Medulla oblongata (tissue), 1 donor: ENCODE measurements at regions not wholly inside any gene's neighbourhood (a gene's known extent, or its start where the extent isn't known, plus 50 kb on each side); places are given as distances from the start of the nearest gene placed in this dataset.
A peak's percentile ranks its signal among the peaks of the same experiment; 100 is the strongest.

Source experiments
- DNase-seq: peaks from one replicate; pipeline ENCODE4 v3.0.0-alpha.2; 2015; ENCODE audit errors: extremely low spot score

DNA sequence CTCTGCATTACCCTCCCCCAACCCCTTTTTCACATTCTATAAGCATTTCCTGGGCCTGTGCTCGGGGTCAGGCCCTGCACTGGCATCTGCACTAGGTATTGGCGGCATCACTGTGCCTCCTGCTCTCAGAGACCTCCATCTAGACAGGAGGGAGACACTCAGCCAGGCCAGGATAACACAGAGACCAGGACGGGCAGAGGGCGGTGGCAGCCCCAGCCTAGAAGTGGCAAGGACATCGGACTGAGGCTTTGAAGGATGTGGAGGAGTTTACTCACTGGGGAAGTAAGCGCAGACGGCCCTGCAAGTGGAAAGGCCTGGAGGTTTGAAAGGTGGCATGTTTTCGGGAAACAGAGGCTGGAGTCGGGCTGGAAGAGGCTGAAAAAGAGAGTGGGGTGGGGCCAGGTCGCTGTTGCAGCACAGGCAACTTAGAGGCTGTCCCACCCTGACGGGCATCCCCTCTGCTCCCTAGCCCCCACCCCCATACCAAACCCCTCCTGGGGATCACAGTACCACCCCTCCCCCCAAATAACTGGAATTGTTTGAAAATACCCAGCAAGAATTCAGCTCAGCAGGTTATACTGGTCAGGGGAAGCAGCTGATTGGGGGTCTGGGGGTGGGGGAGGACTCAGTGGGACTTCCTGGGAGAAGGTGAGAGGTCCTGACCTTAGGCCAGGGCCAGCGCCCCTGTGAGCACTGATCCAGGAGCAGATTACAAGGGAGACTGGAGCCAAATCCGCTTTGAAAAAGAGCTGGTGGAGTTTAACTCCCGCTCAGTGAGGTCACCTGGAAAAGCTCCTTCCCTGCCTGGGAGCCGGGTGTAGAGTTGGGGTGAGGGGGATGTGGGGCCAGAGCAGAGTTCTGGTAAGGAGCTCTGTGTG lies 121.8 kb upstream of the WNT4 start:
- DNase-seq = no peak

- DNase-seq = no peak
Measured at GRCh38 chr1:22266141-22266540, 123.2 kb upstream of the WNT4 start.

DNA sequence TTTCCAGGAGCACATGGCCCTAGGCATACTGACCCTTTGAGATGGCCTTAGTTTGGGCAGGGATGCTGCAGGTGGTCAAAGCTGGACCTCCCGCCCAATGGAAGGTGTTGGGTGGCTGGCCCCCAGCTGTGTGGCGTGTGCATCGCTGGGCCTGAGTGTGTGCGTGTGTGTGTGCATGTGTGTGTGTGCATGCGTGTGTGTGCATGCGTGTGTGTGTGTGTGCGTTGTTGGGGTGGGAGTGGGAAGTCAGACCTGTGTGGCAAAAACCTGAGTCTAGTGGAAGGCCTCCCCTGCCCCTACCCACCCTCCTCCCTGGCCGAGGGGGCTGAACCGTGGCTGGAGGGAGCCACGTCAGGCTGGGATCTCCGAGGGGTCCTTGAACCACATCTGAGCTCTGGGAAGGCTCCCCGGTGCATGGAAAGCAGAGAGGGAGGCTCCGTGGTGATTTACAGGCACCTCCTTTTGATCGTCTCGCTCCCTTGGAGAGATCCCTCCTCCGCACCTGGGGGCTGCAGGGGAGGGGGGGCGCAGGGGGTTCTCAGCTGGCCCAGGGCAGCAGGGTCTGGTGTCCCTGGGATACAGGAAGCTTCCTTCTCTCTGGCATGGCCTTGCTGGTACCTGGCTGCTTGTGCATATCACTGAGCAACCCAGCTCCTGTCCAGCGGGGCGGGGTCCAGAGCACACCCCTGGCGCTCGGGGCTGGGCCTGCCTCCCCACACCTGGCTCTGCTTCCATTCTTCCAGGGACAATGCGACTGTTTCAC lies 124.7 kb upstream of the WNT4 start:
- no peak for DNase-seq

DNA sequence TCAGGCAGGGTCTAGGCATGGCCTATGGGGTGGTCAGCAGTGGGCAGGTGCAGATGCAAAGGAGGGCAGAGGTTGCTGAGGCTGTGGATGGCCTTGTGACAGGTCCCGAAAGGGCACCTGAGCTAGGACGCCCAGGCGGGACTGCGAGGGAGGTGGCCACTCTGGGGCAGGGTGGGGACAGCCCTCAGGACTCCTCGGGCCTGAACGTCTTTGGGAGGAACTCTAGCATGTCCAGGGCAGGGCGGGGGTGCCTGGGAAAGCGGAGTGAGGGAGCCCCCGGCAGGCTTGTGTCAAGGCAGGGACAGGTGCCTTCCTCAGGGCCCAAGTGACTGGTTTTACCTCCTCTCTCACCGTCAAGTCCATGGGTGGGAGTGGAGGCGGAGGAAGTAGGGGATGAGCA lies 125.4 kb upstream of the WNT4 start:
- DNase-seq = no peak

GRCh38 chr1:22271847-22272801 lies 129.2 kb upstream of the WNT4 start:
- DNase-seq = no peak

DNA sequence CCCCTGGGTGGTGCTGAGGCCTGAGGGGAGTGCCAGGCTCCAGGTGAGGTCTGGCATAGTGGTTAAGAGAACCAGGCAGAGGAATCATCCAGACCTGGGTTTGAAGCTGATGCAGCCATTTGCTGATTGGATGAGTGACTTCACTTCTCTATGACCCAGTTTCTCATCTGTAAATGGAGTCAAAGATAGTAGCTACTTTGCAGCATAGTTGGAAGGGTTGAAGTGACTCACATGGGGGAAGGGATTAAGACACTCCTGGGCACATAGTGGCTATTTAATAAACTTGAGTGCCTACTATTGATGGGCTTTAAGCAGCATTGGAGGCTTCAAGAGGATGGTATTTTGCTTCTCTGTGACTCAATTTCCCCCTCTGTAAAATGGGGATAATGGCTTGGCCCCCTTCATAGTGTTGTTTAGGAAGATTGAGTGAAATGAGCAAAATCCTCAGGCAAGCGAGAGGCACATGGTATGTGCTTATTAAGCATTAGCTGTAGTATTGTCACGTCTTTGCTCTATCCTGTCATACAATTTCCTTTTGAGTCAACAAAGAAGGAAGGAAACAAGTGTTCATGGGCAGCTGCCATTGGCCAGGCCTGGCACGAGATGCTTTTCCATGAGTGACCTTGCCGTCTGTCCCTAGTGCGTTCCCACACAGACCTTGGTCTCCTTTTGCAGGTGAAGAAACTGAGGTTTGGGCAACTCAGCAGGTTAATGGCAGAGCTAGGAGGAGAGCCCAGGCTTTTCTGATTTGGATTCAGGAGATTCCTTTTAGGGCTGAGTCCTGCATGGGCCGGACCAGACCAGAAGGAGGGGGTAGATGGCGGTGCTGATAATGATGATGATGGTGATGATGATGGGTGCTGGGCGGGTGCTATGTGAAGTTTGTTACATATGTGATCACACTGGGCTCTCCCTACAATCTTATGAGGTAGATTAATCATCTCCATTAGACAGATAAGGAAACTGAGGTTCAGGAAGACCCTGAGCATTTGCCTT lies 131.1 kb upstream of the WNT4 start:
- no peak for DNase-seq

- DNase-seq = no peak
Measured at GRCh38 chr1:22275167-22275566, 132.3 kb upstream of the WNT4 start.

- DNase-seq = peak; percentile 28
Measured at GRCh38 chr1:22275626-22276395, 132.9 kb upstream of the WNT4 start.

DNA sequence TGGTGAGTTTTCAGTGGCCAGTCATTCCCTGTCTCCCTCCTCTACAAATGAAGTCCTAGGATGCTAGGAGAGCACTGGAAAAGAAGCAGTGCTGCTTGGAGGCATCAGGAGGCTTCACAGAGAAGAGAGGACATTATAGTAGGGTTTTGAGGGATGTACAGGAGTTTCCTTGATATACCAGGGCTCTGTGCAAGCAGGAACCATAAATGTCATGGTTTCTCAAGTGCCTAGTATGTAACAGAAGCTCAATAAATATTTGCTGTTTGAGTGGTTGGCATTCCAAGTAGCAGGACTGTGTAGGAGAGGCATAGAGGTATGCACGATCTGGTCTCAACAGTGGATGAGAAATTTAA lies 133.5 kb upstream of the WNT4 start:
- no peak for DNase-seq

GRCh38 chr1:22277662-22278061 lies 134.8 kb upstream of the WNT4 start:
- no peak for DNase-seq

DNA sequence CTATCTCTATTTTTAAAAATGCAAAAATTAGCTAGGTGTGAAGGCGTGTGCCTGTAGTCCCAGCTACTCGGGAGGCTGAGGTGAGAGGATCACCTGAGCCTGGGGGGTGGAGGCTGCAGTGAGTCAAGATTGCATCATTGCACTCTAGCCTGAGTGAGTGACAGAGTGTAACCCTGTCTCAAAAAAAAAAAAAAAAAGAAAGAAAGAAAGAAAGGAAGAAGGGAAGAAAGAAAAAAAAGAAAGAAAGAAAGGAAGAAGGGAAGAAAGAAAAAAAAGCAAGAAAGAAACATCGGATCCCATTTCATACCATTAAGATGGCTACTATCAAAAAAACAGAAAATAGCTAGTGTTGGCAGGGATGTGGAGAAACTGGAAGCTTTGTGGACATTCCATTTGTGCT lies 136.8 kb upstream of the WNT4 start:
- DNase-seq = no peak

DNA sequence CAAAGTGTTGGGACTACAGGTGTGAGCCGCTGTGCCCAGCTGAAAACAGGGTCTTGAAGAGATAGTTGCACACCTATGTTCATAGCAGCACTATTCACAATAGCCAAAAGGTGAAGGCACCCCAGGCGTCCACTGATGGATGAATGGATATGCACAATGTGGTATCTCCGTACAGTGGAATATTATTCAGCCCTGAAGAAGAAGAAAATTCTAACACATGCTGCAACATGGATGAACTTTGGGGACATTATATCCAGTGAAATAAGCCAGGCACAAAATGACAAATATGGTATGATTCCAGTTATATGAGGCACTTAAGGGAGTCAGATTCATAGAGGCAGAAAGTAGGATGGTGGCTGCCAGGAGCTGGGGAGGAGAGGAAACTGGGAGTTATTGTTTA lies 137.6 kb upstream of the WNT4 start:
- no peak for DNase-seq

DNA sequence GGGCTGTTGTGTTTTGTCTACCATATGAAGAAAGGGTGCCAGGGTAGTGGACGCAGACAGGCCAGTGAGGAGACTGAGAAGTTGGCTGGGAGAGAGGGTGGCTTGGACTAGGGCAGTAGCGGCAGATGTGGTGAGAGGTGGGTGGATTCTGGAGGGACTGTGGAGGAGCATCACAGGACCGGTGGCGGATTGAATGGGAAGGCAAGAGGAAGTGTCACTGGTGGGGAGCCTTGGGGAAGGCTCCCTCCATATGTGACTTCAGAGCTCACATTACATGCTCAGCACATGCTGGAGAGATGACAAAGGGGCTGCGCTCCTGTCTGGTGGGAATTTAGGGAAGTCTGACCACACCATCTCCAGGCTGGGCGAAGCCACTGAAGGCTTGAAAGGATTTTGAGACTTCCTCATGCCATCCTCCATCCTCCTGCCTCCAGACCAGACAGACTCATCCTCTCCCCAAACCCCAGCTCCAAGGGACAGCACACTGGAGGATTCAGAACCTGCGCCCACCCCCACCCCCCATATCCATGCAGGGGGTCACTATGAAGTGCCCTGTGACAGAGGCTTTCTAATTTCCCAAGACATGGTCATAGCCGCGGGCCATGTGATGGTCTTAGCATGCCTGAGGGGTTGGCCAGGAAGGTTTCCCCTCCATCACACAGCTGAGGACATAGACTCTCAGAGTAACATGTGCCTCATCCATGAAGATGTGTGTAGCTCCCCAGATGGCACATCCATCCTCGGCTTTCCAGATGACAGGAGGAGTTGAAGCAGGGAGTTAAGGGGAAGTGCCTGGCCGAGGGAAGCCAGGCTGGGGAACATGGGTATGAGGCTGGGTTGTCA lies 138.8 kb upstream of the WNT4 start:
- DNase-seq = no peak

GRCh38 chr1:22282364-22282995 lies 139.6 kb upstream of the WNT4 start:
- no peak for DNase-seq

DNA sequence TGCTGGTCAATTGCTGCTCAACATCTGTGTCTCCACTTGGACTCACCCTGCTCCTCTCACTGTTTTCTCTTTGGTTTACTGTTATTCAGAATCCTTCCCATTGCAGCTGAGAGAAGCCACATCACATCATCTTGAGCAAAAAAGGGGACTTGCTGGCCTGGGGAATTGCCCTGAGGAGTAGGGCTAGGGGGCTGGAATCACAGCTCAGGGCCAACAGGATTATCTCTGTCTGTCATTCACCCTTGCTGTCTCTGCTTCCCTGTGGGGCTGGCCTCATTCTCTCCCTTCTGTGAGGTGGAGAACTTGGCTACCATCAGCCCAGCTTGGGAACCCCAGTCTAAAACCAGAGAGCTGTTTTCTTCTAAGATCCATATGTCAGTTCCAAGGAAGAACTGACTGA lies 140.7 kb upstream of the WNT4 start:
- DNase-seq = no peak

GRCh38 chr1:22284236-22284635 lies 141.3 kb upstream of the WNT4 start:
- DNase-seq = no peak

DNA sequence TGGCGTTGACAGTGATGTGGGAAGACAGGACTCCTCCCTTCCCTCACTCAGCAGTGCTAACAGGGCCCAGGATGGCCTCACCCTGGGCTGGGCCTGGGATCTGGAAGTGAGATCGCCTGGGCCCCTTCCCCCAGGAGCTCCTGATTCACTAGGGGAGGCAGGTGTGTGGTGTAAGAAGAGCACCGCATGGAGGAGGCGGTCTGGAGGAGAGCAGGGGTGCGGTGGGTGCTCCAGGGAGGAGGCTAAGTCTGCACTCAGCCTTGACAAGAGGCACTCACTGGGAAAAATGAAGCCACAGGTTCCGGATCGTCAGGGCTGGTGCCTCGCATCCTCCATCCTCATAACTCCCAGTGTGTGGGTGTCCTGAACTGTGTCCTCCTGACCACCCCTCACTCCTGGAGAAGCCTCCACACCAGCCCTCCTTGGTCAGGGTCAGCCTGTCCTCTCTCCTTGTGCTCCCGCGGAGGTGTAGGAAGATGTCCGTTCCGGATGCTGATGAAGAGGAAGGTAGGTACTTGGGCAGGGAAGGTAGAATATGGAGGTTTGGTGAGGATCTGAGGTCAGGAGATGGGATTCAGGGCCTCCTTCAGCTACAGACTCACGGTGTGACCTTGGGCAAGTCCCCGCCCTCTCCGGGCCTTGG lies 142.1 kb upstream of the WNT4 start:
- DNase-seq = no peak
